IPS-18a (cell line): ENCODE measurements at regions not wholly inside any gene's neighbourhood (a gene's known extent, or its start where the extent isn't known, plus 50 kb on each side); places are given as distances from the start of the nearest gene placed in this dataset.

Experiments
- H3K27ac ChIP-seq: one replicate; pipeline ENCODE4 v1.5.1; 2013; ENCODE audit warnings: low read length
- H3K27me3 ChIP-seq: one replicate; pipeline ENCODE4 v1.6.1; 2013; ENCODE audit warnings: mild to moderate bottlenecking, low read length; ENCODE audit not compliant: control insufficient read depth, insufficient read depth
- H3K36me3 ChIP-seq: one replicate; pipeline ENCODE4 v1.6.1; 2013; ENCODE audit warnings: low read depth, low read length; ENCODE audit not compliant: control insufficient read depth
- H3K4me1 ChIP-seq: one replicate; pipeline ENCODE4 v1.6.1; 2013; ENCODE audit warnings: low read depth, low read length; ENCODE audit not compliant: control insufficient read depth
- H3K4me3 ChIP-seq: one replicate; pipeline ENCODE4 v1.5.1; 2013; ENCODE audit warnings: low read length
- H3K9ac ChIP-seq: one replicate; pipeline ENCODE4 v1.6.1; 2013; ENCODE audit warnings: mild to moderate bottlenecking, low read length, moderate library complexity
- H3K9me3 ChIP-seq: one replicate; pipeline ENCODE4 v1.6.1; 2013; ENCODE audit warnings: low read depth, low read length; ENCODE audit not compliant: control insufficient read depth

DNA sequence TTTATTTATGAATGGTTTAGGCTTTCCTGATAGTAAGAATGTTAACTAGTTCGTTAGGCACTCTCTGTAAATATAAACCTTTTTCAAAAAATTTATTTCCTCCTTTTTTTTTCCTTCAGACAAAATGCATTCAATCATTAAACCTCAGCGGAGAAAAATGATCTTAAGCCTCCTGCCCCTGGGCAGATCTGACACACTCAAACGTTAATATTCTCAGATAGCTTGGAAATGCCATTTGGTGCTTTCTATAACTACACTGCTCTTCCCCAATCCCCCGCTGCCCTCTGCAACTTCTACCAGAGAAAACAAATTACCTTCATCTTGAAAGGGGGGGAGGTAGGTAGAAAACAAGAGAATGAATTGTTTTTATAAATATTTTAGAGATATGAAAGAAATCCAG is 521.2 kb downstream of the MED13L start:
- Histone ChIP-seq H3K27ac (no peak overlapping the region), H3K4me3 (no peak overlapping the region), H3K4me1 (no peaks in the 10 kb centered on the region), H3K36me3 (no peaks in the 10 kb centered on the region), H3K9ac (no peak overlapping the region), H3K27me3 (no peaks in the 10 kb centered on the region), H3K9me3 (no peaks in the 10 kb centered on the region)

- Histone ChIP-seq H3K4me3 (no peak overlapping the region), H3K36me3 (no peaks in the 10 kb centered on the region), H3K4me1 (no peaks in the 10 kb centered on the region), H3K27ac (no peak overlapping the region), H3K9ac (no peak overlapping the region), H3K27me3 (no peaks in the 10 kb centered on the region), H3K9me3 (no peaks in the 10 kb centered on the region)
Measured at GRCh38 chr12:115755725-115756085, 521.8 kb downstream of the MED13L start.

- Histone ChIP-seq H3K9ac (no peak overlapping the region), H3K27ac (no peak overlapping the region), H3K9me3 (no peaks in the 10 kb centered on the region), H3K27me3 (no peaks in the 10 kb centered on the region), H3K4me1 (no peaks in the 10 kb centered on the region), H3K4me3 (no peak overlapping the region), H3K36me3 (no peaks in the 10 kb centered on the region)
Measured at GRCh38 chr12:115755061-115755724, 522.3 kb downstream of the MED13L start.

- Histone ChIP-seq H3K4me1 (no peaks in the 10 kb centered on the region), H3K9ac (no peak overlapping the region), H3K36me3 (no peaks in the 10 kb centered on the region), H3K27me3 (no peaks in the 10 kb centered on the region), H3K9me3 (no peaks in the 10 kb centered on the region), H3K4me3 (no peak overlapping the region), H3K27ac (no peak overlapping the region)
Measured at GRCh38 chr12:115752913-115753726, 524.4 kb downstream of the MED13L start.

DNA sequence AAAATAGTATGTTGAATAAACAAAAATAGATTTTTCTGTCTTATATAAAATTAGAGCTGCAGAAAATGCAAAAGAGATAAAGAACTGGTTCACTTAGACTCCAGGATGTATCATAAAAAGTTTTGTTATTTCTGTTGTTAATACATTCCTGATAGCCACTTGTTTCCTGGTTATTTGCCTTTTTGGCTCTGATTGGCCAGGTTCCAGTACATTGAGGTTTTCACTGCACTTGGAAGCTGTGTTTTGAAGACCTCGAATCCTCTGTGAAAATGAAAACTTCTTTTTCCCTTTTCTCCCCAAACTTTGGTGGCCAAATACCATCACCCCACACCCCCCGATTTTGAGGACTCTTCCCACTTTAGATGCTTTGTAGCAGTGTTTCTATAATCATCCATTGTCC is 525.3 kb downstream of the MED13L start:
- no peaks in the 10 kb centered on the region for H3K4me1 ChIP-seq
- no peak overlapping the region for H3K4me3 ChIP-seq
- H3K36me3 ChIP-seq, result no peaks in the 10 kb centered on the region
- no peak overlapping the region for H3K27ac ChIP-seq
- no peaks in the 10 kb centered on the region for H3K9me3 ChIP-seq
- H3K27me3 ChIP-seq, result no peaks in the 10 kb centered on the region
- H3K9ac ChIP-seq, result no peak overlapping the region

GRCh38 chr12:115750340-115750739 is 527.2 kb downstream of the MED13L start:
- Histone ChIP-seq H3K4me3 (no peak overlapping the region), H3K27ac (no peak overlapping the region), H3K27me3 (no peaks in the 10 kb centered on the region), H3K4me1 (no peaks in the 10 kb centered on the region), H3K9me3 (no peaks in the 10 kb centered on the region), H3K9ac (no peak overlapping the region), H3K36me3 (no peaks in the 10 kb centered on the region)

DNA sequence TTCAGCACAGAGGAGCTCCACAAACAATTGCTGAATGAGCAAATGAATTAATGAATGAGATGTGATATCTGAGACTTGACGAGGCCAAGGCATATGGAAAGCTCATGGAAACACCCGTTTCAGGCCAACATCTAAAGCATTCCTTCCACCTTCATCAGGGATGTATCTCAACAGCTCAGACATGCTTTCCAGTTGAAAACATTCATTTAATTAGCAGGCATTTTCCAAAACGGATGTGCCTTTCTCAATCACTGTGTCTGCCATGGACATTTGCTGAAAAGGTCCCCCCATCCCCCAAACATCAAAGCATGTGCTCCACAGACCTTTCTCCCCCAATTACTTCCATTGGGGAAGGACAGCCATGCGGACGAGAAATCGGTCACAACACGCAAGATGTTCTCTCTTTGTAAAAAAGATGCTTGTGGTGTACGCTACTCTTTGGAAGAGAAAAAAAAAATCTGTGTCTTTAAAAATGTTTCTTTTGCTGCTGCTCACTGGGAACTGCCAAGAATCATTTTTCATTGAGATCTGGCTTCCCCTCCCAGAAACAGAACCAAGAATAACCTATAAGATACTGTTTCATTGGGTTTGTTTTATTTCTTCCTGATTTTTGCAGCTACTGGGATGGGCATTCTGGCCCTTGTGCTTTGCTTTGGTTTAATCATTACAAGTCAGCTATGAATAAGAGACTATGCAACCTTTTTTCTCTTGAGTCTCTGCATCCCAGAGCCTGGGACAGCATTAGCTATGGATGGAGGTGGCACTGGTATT is 528.2 kb downstream of the MED13L start:
- H3K4me3 ChIP-seq, result no peak overlapping the region
- H3K27me3 ChIP-seq, result no peaks in the 10 kb centered on the region
- H3K9ac ChIP-seq, result no peak overlapping the region
- no peaks in the 10 kb centered on the region for H3K9me3 ChIP-seq
- no peak overlapping the region for H3K27ac ChIP-seq
- H3K36me3 ChIP-seq, result no peaks in the 10 kb centered on the region
- H3K4me1 ChIP-seq, result no peaks in the 10 kb centered on the region

DNA sequence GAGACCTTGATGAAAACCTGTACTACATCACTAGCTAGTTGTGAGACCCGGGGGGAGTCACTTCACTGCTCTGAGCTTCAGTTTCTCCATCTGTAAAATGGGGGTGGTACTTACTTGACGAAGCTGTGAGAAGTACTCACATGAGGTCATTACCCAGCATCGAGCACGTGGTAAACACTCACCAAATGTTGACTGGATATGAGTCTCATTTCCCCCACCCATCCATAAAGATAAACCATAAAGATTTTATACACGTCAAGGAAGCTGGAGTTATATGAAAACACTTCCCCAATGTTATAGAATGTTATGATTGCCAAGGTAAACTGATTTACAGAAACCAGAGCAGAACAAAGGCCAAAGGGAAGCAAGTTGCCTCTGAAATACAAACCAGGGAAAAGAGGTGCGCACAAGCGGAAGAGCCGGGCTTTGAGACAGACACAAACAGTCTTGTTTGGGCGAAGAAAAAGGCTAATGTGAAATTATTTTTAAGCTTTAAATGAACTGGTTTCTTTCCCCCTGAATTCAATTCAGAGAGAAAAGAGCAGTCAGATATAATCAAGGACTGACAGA is 536.8 kb downstream of the MED13L start:
- no peaks in the 10 kb centered on the region for H3K9me3 ChIP-seq
- H3K27me3 ChIP-seq, result no peaks in the 10 kb centered on the region
- H3K36me3 ChIP-seq, result no peaks in the 10 kb centered on the region
- no peak overlapping the region for H3K27ac ChIP-seq
- no peaks in the 10 kb centered on the region for H3K4me1 ChIP-seq
- H3K9ac ChIP-seq, result no peak overlapping the region
- no peak overlapping the region for H3K4me3 ChIP-seq

DNA sequence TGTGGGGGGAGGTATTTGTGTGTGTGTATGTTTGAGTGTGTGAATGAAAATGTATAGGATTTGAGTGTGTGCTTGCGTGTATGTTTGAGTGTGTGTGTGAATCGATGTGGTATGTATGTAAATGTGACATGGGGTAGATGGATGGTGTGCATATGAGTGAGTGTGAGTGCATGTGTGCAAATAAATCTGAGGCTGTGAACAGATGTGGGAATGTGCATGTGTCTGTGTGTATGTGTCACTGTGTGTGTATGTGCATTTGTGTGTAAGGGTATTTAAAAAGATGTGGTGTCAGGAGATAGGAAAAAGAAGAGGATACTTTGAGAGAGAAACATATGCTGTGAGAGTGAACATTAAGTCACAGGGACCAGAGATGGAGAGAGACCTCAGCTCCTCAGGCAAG is 539.6 kb downstream of the MED13L start:
- no peak overlapping the region for H3K27ac ChIP-seq
- H3K36me3 ChIP-seq, result no peaks in the 10 kb centered on the region
- H3K27me3 ChIP-seq, result no peaks in the 10 kb centered on the region
- H3K4me3 ChIP-seq, result no peak overlapping the region
- no peak overlapping the region for H3K9ac ChIP-seq
- no peaks in the 10 kb centered on the region for H3K4me1 ChIP-seq
- no peaks in the 10 kb centered on the region for H3K9me3 ChIP-seq

DNA sequence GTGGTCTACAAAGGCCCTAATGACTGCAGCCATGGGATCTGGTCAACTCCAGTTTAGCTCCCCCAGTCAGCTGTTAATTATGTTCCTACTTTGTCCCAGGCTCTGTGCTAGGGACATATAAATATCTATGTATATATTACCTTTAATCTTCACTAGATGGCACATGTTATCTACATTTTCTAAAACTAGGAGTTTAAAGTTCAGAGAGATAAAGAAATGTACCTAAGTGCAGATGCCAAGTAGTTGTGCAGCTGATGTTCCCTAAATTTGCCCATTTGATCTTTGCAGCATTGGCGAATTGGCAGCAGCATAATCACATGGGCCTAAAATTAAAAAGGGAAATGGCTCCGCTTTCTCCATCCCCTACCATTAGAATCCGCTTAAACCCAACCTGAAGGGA is 541.1 kb downstream of the MED13L start:
- no peak overlapping the region for H3K27ac ChIP-seq
- no peak overlapping the region for H3K4me3 ChIP-seq
- no peaks in the 10 kb centered on the region for H3K36me3 ChIP-seq
- no peak overlapping the region for H3K9ac ChIP-seq
- H3K27me3 ChIP-seq, result no peaks in the 10 kb centered on the region
- H3K4me1 ChIP-seq, result no peaks in the 10 kb centered on the region
- no peaks in the 10 kb centered on the region for H3K9me3 ChIP-seq

DNA sequence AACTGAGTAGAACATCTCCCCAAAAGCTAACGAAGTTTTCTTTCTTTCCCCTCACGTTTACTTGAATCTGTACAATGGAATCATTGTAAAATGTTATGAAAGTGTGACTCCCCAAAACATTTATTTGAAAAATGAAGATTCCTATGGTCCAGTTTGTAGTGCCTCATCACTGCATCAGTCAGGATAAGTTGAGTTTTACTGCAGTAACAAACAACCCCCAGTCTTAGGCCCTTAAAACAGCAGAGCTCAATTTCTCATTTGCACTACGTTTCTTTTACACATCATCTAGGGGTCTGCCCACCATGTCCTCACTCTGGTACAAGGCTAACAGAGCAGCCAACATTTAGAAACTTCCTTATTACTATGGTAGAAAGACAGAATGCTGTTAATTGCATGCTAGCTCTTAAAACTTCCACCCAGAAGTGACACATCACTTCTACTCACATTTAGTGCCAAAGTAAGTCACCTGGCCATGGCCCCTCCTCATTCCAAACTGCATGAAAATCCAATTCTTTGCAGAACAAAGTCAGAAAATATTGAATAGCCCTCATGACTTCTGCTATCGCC is 546.4 kb downstream of the MED13L start:
- H3K9ac ChIP-seq, result no peak overlapping the region
- H3K36me3 ChIP-seq, result no peaks in the 10 kb centered on the region
- no peak overlapping the region for H3K4me3 ChIP-seq
- H3K27ac ChIP-seq, result no peak overlapping the region
- no peaks in the 10 kb centered on the region for H3K9me3 ChIP-seq
- no peaks in the 10 kb centered on the region for H3K4me1 ChIP-seq
- H3K27me3 ChIP-seq, result no peaks in the 10 kb centered on the region
